PC-3 (cell line): ENCODE measurements at regions not wholly inside any gene's neighbourhood (a gene's known extent, or its start where the extent isn't known, plus 50 kb on each side); places are given as distances from the start of the nearest gene placed in this dataset.

Experiments
- CTCF ChIP-seq: fragments of 300-600 bp; sonication (generic); conservative IDR thresholded peaks from 2 replicates; pipeline ENCODE4 v1.5.1; 2017; ENCODE audit warnings: antibody characterized with exemption, low read depth, mild to moderate bottlenecking, low read length
- EZH2 ChIP-seq: fragments of 300-600 bp; sonication (generic); IDR thresholded peaks from one replicate; pipeline ENCODE4 v1.6.1; 2017; ENCODE audit warnings: antibody characterized with exemption, mild to moderate bottlenecking, low read length; ENCODE audit not compliant: unreplicated experiment
- EZH2phosphoT487 ChIP-seq: fragments of 300-600 bp; sonication (generic); IDR thresholded peaks from 2 replicates; pipeline ENCODE4 v1.6.1; 2018; ENCODE audit warnings: mild to moderate bottlenecking, antibody characterized with exemption, low read length, borderline replicate concordance

DNA sequence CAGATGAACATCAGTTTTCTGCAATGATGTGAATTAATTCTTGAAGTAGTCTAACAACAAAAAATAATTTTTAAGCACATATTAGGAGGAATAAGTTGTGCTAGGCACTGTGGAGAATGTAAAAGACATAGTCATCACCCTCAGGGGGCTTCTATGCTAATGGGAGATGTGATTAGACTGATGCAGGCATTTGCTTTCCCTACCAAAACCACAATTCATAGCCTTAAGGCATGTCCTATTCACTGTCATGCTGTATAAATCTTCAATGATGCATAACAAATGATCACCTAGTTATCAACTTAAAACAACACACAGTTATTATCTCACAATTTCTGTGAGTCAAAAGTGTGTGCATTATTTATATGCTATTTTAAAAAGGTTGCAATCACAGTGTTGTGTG is 422.6 kb downstream of the MAN2A1 start:
- TF ChIP-seq CTCF (no peak), EZH2 (no peak), EZH2phosphoT487 (no peak)
